ENCODE measurements at regions not wholly inside any gene's neighbourhood (a gene's known extent, or its start where the extent isn't known, plus 50 kb on each side); places are given as distances from the start of the nearest gene placed in this dataset.
"Not testable (repeated sequence)": the region's sequence is repeated elsewhere in the genome, so short reads cannot be mapped to it uniquely, and the experiment has no call there.

- no peak for DNase-seq (ENCODE audit: low read depth in 2 of 2)
- H3K4me3 ChIP-seq (replicated peaks in 1 of 2; ENCODE audit: low read depth in 2 of 2, low read length in 2 of 2), result no peak overlapping the region
- TF ChIP-seq, protein P1, sequence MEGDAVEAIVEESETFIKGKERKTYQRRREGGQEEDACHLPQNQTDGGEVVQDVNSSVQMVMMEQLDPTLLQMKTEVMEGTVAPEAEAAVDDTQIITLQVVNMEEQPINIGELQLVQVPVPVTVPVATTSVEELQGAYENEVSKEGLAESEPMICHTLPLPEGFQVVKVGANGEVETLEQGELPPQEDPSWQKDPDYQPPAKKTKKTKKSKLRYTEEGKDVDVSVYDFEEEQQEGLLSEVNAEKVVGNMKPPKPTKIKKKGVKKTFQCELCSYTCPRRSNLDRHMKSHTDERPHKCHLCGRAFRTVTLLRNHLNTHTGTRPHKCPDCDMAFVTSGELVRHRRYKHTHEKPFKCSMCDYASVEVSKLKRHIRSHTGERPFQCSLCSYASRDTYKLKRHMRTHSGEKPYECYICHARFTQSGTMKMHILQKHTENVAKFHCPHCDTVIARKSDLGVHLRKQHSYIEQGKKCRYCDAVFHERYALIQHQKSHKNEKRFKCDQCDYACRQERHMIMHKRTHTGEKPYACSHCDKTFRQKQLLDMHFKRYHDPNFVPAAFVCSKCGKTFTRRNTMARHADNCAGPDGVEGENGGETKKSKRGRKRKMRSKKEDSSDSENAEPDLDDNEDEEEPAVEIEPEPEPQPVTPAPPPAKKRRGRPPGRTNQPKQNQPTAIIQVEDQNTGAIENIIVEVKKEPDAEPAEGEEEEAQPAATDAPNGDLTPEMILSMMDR (IDR thresholded peaks at IDR 0.05; ENCODE audit: low read depth, low read length), result no peak
Observed at GRCh38 chr14:28820677-28821076, 54.1 kb downstream of the FOXG1 start.

- DNase-seq (ENCODE audit: low read depth in 2 of 2), result no peak
- TF ChIP-seq, protein P1 (IDR thresholded peaks at IDR 0.05; ENCODE audit: low read depth, low read length), result no peak
- no peak overlapping the region for H3K4me3 ChIP-seq (replicated peaks in 1 of 2; ENCODE audit: low read depth in 2 of 2, low read length in 2 of 2)
Observed at GRCh38 chr14:28821993-28822392, 55.4 kb downstream of the FOXG1 start.

DNA sequence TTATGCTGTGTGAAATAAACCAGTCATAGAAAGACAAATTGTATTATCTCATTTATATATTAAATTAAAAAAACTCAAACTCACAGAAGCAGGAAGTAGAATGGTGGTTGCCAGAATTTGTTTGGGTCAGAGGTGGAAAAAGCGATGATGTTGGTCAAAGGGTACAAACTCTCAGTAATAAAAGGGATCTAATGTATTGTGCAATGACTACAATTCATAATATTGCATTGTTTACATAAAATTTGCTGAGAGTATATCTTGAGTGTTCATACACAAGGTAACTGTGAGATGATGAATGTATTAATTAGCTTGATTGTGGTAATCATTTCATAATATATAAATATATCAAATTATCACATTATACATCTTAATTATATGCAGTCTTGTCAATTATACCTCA, 56.7 kb downstream of the FOXG1 start:
- no peak overlapping the region for H3K4me3 ChIP-seq (replicated peaks in 1 of 2; ENCODE audit: low read depth in 2 of 2, low read length in 2 of 2)
- TF ChIP-seq, protein P1 (IDR thresholded peaks at IDR 0.05; ENCODE audit: low read depth, low read length), result no peak
- no peak for DNase-seq (ENCODE audit: low read depth in 2 of 2)

DNA sequence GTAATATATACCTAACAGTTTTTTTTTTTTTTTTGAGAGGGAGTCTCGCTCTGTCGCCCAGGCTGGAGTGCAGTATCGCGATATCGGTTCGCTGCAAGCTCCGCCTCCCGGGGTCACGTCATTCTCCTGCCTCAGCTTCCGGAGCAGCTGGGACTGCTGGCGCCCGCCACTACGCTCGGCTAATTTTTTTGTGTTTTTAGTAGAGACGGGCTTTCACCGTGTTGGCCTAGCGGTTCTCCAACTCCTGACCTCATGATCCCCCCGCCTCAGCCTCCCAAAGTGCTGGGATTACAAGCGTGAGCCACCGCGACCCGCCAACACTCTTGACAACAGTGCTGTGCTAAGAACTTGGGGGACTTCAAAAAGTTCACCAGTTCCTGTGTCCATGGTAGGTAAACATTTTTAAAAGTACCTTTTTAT, 63.5 kb downstream of the FOXG1 start:
- TF ChIP-seq, protein P1 (IDR thresholded peaks at IDR 0.05; ENCODE audit: low read depth, low read length), result no peak
- no peak overlapping the region for H3K4me3 ChIP-seq (replicated peaks in 1 of 2; ENCODE audit: low read depth in 2 of 2, low read length in 2 of 2)
- no peak for DNase-seq (ENCODE audit: low read depth in 2 of 2)

GRCh38 chr14:28831126-28831525, 64.5 kb downstream of the FOXG1 start:
- TF ChIP-seq, protein P1 (IDR thresholded peaks at IDR 0.05; ENCODE audit: low read depth, low read length), result no peak
- DNase-seq (ENCODE audit: low read depth in 2 of 2), result no peak
- no peak overlapping the region for H3K4me3 ChIP-seq (replicated peaks in 1 of 2; ENCODE audit: low read depth in 2 of 2, low read length in 2 of 2)

GRCh38 chr14:28842569-28842968, 76.0 kb downstream of the FOXG1 start:
- H3K4me3 ChIP-seq (replicated peaks in 1 of 2; ENCODE audit: low read depth in 2 of 2, low read length in 2 of 2); DNase-seq (ENCODE audit: low read depth in 2 of 2): not testable (repeated sequence)

DNA sequence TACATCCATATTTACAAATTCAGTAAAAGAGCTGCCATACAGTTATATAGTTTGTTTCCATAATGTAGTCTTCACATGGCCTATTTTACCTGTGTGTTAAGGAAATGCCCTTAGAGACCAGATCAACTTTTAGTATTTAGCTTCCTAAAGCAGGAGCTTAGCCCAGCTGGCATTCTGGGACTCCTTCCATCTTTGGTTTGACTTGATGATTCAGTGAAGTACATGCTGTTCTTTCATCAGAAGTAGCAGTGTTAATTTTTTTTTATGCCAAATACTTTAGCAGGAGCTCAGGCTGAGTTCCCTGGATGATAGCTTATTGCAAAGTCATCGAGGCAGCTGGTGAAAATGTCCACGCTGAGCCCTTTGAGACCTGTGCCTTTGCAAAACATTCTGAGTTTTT, 101.0 kb downstream of the FOXG1 start:
- no peak overlapping the region for H3K4me3 ChIP-seq (replicated peaks in 1 of 2; ENCODE audit: low read depth in 2 of 2, low read length in 2 of 2)
- DNase-seq (ENCODE audit: low read depth in 2 of 2), result peak; percentile 0 to 17
- TF ChIP-seq, protein P1 (IDR thresholded peaks at IDR 0.05; ENCODE audit: low read depth, low read length), result no peak

All from cardiac fibroblast (primary cell).